GM12873 (cell line): ENCODE measurements at regions not wholly inside any gene's neighbourhood (a gene's known extent, or its start where the extent isn't known, plus 50 kb on each side); places are given as distances from the start of the nearest gene placed in this dataset.

Source experiments
- CTCF ChIP-seq: IDR thresholded peaks from 2 replicates; pipeline ENCODE4 v1.5.1; 2012; ENCODE audit warnings: low read depth, mild to moderate bottlenecking, moderate library complexity, low read length, control low read depth; ENCODE audit not compliant: insufficient read depth; ENCODE audit errors: missing control alignments

GRCh38 chr6:167689278-167689677 lies 137.4 kb upstream of the AFDN start:
- TF ChIP-seq CTCF = no peak

DNA sequence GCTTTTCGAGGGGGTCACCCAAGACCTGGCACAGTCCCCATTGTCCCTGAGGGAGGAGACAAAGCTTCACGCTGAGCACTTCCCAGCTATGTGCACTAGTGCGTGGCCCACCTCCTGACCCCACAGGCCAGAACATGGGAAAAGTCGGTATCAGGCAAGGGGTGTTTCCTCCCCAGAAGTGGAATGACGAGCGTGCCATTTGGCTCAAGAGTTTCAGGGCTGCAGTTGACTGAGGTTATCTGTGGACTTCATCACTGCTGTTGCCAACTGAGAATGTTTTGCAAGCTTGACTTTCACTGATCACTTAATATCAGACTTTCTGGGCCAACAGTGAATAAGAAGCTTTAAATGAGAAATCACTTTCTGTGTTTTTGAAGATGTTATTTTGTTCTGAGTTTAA lies 137.0 kb upstream of the AFDN start:
- TF ChIP-seq CTCF = no peak

GRCh38 chr6:167690931-167691330 lies 135.8 kb upstream of the AFDN start:
- TF ChIP-seq CTCF = no peak

DNA sequence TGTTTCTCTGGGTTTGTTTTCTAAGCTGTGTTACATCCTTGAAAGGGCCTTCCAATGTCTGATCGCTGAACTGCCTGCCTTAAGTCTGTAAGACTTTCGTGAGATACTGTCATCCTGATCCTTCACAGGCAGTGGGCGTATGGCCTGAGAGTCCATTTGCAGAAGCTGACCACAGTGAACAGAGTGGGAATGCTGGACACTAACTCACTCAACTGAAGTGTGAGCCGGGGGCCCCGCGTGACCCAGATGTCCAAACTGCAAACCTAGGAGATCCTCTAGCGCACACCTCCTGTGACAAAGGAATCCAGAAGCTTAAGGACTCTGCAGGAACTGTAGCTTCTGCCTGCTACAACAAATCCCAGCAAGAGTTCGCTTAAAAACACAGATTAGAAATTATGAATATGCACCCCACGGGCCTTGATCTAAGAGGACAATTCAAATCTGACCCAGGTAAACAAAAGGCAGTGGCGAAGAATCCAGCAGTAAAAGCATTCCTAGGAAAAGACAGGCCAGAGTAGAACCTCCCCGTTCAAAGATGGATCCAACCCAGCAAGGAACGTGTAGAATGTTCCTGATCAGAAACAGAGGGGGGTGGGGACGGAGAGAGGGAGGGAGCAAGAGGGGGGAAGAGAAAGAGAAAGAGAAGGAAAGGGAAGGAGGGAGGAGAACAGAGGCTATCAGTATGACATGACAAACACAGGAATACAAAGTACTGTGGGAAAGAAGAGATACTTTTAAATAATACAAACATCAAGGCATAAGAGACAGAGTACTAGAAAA lies 135.0 kb upstream of the AFDN start:
- TF ChIP-seq CTCF = no peak

GRCh38 chr6:167695831-167696230 lies 130.9 kb upstream of the AFDN start:
- no peak for TF ChIP-seq CTCF

DNA sequence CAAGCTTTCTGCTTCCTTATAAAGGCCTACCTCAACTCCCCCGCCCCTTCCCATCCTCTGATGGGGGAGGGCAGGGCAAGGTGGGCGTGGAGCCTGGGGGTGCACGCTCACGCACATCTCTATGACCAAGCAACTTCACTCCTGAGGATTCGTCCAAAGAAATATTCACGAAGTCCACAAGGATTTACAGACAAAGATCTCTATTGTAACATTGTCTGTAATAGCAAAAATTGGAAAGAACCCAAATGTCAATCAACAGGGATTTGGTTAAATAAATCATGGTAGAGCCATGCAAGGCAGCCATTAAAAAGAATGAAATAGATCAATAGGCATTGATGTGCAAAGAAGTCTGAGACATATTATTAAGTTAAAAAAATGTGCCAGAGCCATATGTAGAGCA lies 130.4 kb upstream of the AFDN start:
- TF ChIP-seq CTCF = no peak

GRCh38 chr6:167697316-167697715 lies 129.4 kb upstream of the AFDN start:
- no peak for TF ChIP-seq CTCF

- TF ChIP-seq CTCF = no peak
Observed at GRCh38 chr6:167698540-167698939, 128.2 kb upstream of the AFDN start.
